D721Med (cell line): ENCODE measurements at regions not wholly inside any gene's neighbourhood (a gene's known extent, or its start where the extent isn't known, plus 50 kb on each side); places are given as distances from the start of the nearest gene placed in this dataset.

Source experiments
- DNase-seq: peaks from one replicate; pipeline ENCODE4 v3.0.0; 2011; ENCODE audit warnings: low spot score; ENCODE audit not compliant: insufficient read length
- FAIRE-seq: peaks from 2 replicates; lab custom pipeline; 2011; peaks lifted over from hg19 to GRCh38; lab: Jason Lieb, UNC
- CTCF ChIP-seq: IDR thresholded peaks from 2 replicates; pipeline ENCODE4 v1.5.1; 2012; ENCODE audit warnings: mild to moderate bottlenecking, control low read depth; ENCODE audit not compliant: insufficient read depth; ENCODE audit errors: missing control alignments

GRCh38 chr5:163976696-163977095 lies 471.3 kb downstream of the MAT2B start:
- no peak for TF ChIP-seq CTCF
- DNase-seq = no peak
- FAIRE-seq = no peak

- no peak for TF ChIP-seq CTCF
- FAIRE-seq (no peak), DNase-seq (no peak)
These were observed 473.5 kb downstream of the MAT2B start for GRCh38 chr5:163978897-163979296.

- DNase-seq (no peak), FAIRE-seq (no peak)
- no peak for TF ChIP-seq CTCF
These were observed 483.1 kb downstream of the MAT2B start for GRCh38 chr5:163988566-163988965.

GRCh38 chr5:163993126-163993525 lies 487.7 kb downstream of the MAT2B start:
- no peak for DNase-seq
- no peak for FAIRE-seq
- TF ChIP-seq CTCF = no peak

- FAIRE-seq = no peak
- no peak for DNase-seq
- no peak for TF ChIP-seq CTCF
These were observed 489.8 kb downstream of the MAT2B start for GRCh38 chr5:163995206-163995605.

- no peak for DNase-seq
- no peak for TF ChIP-seq CTCF
- no peak for FAIRE-seq
These were observed 492.5 kb downstream of the MAT2B start for GRCh38 chr5:163997965-163998364.

- DNase-seq (no peak), FAIRE-seq (no peak)
- TF ChIP-seq CTCF = no peak
These were observed 494.8 kb downstream of the MAT2B start for GRCh38 chr5:164000241-164000640.
